H1 (cell line): ENCODE measurements at regions not wholly inside any gene's neighbourhood (a gene's known extent, or its start where the extent isn't known, plus 50 kb on each side); places are given as distances from the start of the nearest gene placed in this dataset.

ENCODE experiments used
- CTCF ChIA-PET: fragments of 300-600 bp; sonication (Branson Sonifier 250); formaldehyde crosslinking; loops from one replicate; lab custom pipeline; 2021; ENCODE audit not compliant: partially characterized antibody; lab: Charles Lee
- POLR2A ChIA-PET: fragments of 300-600 bp; sonication (Branson Sonifier 250); formaldehyde crosslinking; loops from one replicate; lab custom pipeline; 2021; ENCODE audit warnings: inconsistent platforms; ENCODE audit not compliant: partially characterized antibody; lab: Charles Lee
- DNase-seq, 2 experiments: peaks; one replicate each; pipeline versions ENCODE4 v3.0.0 to v3.0.0-alpha.2; 2010 to 2022; ENCODE audit warnings: low spot score in 2 of 2, low read depth in 1 of 2, mixed read lengths in 1 of 2
- FAIRE-seq: peaks from 2 replicates; lab custom pipeline; 2011; peaks lifted over from hg19 to GRCh38; lab: Jason Lieb, UNC
- H2AFZ ChIP-seq: 2 replicates; pipeline ENCODE4 v1.8.1; 2012; ENCODE audit warnings: low read length, inconsistent platforms
- H2AK5ac ChIP-seq: 2 replicates; pipeline ENCODE4 v1.6.1; 2013; ENCODE audit warnings: low read depth, low read length
- H2BK120ac ChIP-seq: replicated peaks from 2 replicates; pipeline ENCODE3; 2013; ENCODE audit warnings: low read depth, low read length, inconsistent platforms
- H2BK12ac ChIP-seq: 2 replicates; pipeline ENCODE4 v1.6.1; 2013; ENCODE audit warnings: low read depth, low read length
- H2BK15ac ChIP-seq: 2 replicates; pipeline ENCODE4 v1.6.1; 2013; ENCODE audit warnings: low read length
- H2BK20ac ChIP-seq: 2 replicates; pipeline ENCODE4 v1.6.1; 2013; ENCODE audit warnings: low read length
- H2BK5ac ChIP-seq: 2 replicates; pipeline ENCODE4 v1.6.1; 2013; ENCODE audit warnings: low read depth, low read length
- H3K14ac ChIP-seq: 2 replicates; pipeline ENCODE4 v1.6.1; 2013; ENCODE audit warnings: inconsistent platforms; ENCODE audit not compliant: insufficient read length
- H3K18ac ChIP-seq: 2 replicates; pipeline ENCODE4 v1.6.1; 2013; ENCODE audit warnings: low read length; ENCODE audit errors: extremely low read depth
- H3K23ac ChIP-seq: 2 replicates; pipeline ENCODE4 v1.6.1; 2013; ENCODE audit warnings: inconsistent platforms; ENCODE audit not compliant: insufficient read length
- H3K23me2 ChIP-seq: 2 replicates; pipeline ENCODE4 v1.6.1; 2013; ENCODE audit warnings: low read depth, low read length
- H3K27ac ChIP-seq: 2 replicates; pipeline ENCODE4 v1.6.1; 2011; ENCODE audit warnings: low read depth, low read length, inconsistent platforms
- H3K27me3 ChIP-seq, 4 experiments: replicated peaks in 1 of 4; 1 replicate in 1 of 4; 2 replicates in 3 of 4; pipeline versions ENCODE4 v1.6.1 to v1.8.1; 2011 to 2013; ENCODE audit warnings: low read length in 3 of 4, mild to moderate bottlenecking in 3 of 4, inconsistent platforms in 2 of 4, mixed read lengths in 2 of 4, moderate library complexity in 1 of 4; ENCODE audit not compliant: control insufficient read depth in 3 of 4, insufficient read depth in 3 of 4; ENCODE audit errors: extremely low read depth in 1 of 4
- H3K36me3 ChIP-seq, 4 experiments: 2 replicates each; pipeline versions ENCODE4 v1.6.1 to v1.8.1; 2011 to 2013; ENCODE audit warnings: mild to moderate bottlenecking in 4 of 4, low read length in 3 of 4, moderate library complexity in 2 of 4, control low read depth in 1 of 4, inconsistent platforms in 1 of 4; ENCODE audit not compliant: insufficient read depth in 4 of 4, control insufficient read depth in 2 of 4
- H3K4ac ChIP-seq: replicated peaks from 2 replicates; pipeline ENCODE3; 2013; ENCODE audit warnings: low read length, low read depth, mixed read lengths, inconsistent platforms; ENCODE audit not compliant: insufficient read length
- H3K4me1 ChIP-seq, 4 experiments: replicated peaks in 1 of 4; 1 replicate in 1 of 4; 2 replicates in 3 of 4; pipeline versions ENCODE4 v1.6.1 to v1.8.1; 2011 to 2013; ENCODE audit warnings: low read length in 3 of 4, inconsistent platforms in 2 of 4, mixed read lengths in 1 of 4; ENCODE audit not compliant: insufficient read depth in 4 of 4, control insufficient read depth in 3 of 4
- H3K4me2 ChIP-seq, 2 experiments: 2 replicates each; pipeline versions ENCODE4 v1.6.1 to v1.8.1; 2011 to 2013; ENCODE audit warnings: low read depth in 2 of 2, low read length in 2 of 2, control low read depth in 1 of 2, inconsistent platforms in 1 of 2, mild to moderate bottlenecking in 1 of 2; ENCODE audit not compliant: insufficient read depth in 1 of 2
- H3K4me3 ChIP-seq, 4 experiments: fragments of 200-600, 300-600 bp in 1 of 4; sonication (generic), shearing (Covaris generic), sonication (Bioruptor Twin) in 1 of 4; 2 replicates each; pipeline versions ENCODE4 v1.5.1 to v1.8.1; 2011 to 2016; ENCODE audit warnings: low read length in 4 of 4, low read depth in 3 of 4, control low read depth in 2 of 4, inconsistent platforms in 2 of 4, mild to moderate bottlenecking in 2 of 4, mixed read lengths in 1 of 4, moderate library complexity in 1 of 4; ENCODE audit not compliant: insufficient read depth in 2 of 4; ENCODE audit errors: extremely low read depth in 1 of 4
- H3K56ac ChIP-seq: replicated peaks from 2 replicates; pipeline ENCODE3; 2013; ENCODE audit warnings: low read depth, mild to moderate bottlenecking, mixed read lengths, low read length, inconsistent platforms; ENCODE audit not compliant: insufficient read length
- H3K79me1 ChIP-seq: 2 replicates; pipeline ENCODE4 v1.6.1; 2013; ENCODE audit warnings: low read depth, low read length, control low read depth
- H3K79me2 ChIP-seq, 2 experiments: 2 replicates each; pipeline versions ENCODE4 v1.6.1 to v1.8.1; 2012 to 2013; ENCODE audit warnings: low read length in 2 of 2, mild to moderate bottlenecking in 2 of 2, inconsistent platforms in 1 of 2; ENCODE audit not compliant: insufficient read depth in 2 of 2, control insufficient read depth in 1 of 2
- H3K9ac ChIP-seq, 4 experiments: replicated peaks in 1 of 4; 1 replicate in 1 of 4; 2 replicates in 3 of 4; pipeline versions ENCODE4 v1.6.1 to v1.8.1; 2011 to 2013; ENCODE audit warnings: low read depth in 3 of 4, low read length in 3 of 4, control low read depth in 2 of 4, mild to moderate bottlenecking in 2 of 4, moderate library complexity in 2 of 4, inconsistent platforms in 1 of 4; ENCODE audit errors: extremely low read depth in 1 of 4
- H3K9me3 ChIP-seq, 2 experiments: 2 replicates each; pipeline versions ENCODE4 v1.6.1 to v1.8.1; 2012 to 2013; ENCODE audit warnings: mild to moderate bottlenecking in 2 of 2, moderate library complexity in 2 of 2, control low read depth in 1 of 2, inconsistent platforms in 1 of 2, low read depth in 1 of 2, low read length in 1 of 2, mixed read lengths in 1 of 2; ENCODE audit not compliant: insufficient read depth in 2 of 2
- H4K20me1 ChIP-seq, 2 experiments: replicated peaks in 1 of 2; 2 replicates each; pipeline versions ENCODE3 to v1.8.1; 2011 to 2013; ENCODE audit warnings: inconsistent platforms in 2 of 2, low read length in 2 of 2, mild to moderate bottlenecking in 1 of 2; ENCODE audit not compliant: insufficient read depth in 2 of 2, control insufficient read depth in 1 of 2
- H4K5ac ChIP-seq: 2 replicates; pipeline ENCODE4 v1.6.1; 2013; ENCODE audit warnings: low read length, low read depth, mixed read lengths, inconsistent platforms; ENCODE audit not compliant: insufficient read length
- H4K8ac ChIP-seq: 2 replicates; pipeline ENCODE4 v1.8.0; 2013; ENCODE audit warnings: mild to moderate bottlenecking, moderate library complexity, low read length, inconsistent platforms; ENCODE audit not compliant: insufficient read depth; ENCODE audit errors: extremely low read depth
- H4K91ac ChIP-seq: replicated peaks from 2 replicates; pipeline ENCODE3; 2013; ENCODE audit warnings: low read length, mixed read lengths, inconsistent platforms; ENCODE audit not compliant: insufficient read length
- CBX8 ChIP-seq: fragments of 300-800, 300-1000 bp; sonication (generic); IDR thresholded peaks from 2 replicates; pipeline ENCODE4 v1.7.1; 2016; ENCODE audit warnings: low read depth, low read length, borderline replicate concordance
- FOSL1 ChIP-seq: IDR thresholded peaks from 2 replicates; pipeline ENCODE4 v1.6.1; 2011; ENCODE audit warnings: mild to moderate bottlenecking, low read depth, low read length, moderate library complexity; ENCODE audit not compliant: insufficient read depth
- MAX ChIP-seq: IDR thresholded peaks from 2 replicates; pipeline ENCODE4 v1.6.1; 2012; ENCODE audit warnings: inconsistent platforms
- NANOG ChIP-seq: IDR thresholded peaks from 2 replicates; pipeline ENCODE4 v1.6.1; 2011; ENCODE audit warnings: low read length, low read depth, mild to moderate bottlenecking, inconsistent platforms; ENCODE audit not compliant: insufficient read depth, poor library complexity, severe bottlenecking
- POU5F1 ChIP-seq: IDR thresholded peaks from 2 replicates; pipeline ENCODE4 v1.6.1; 2011; ENCODE audit warnings: low read depth, mild to moderate bottlenecking, low read length, moderate library complexity
- RNF2 ChIP-seq: fragments of 200-900, 300-1000 bp; sonication (generic); IDR thresholded peaks from 2 replicates; pipeline ENCODE4 v1.7.1; 2016; ENCODE audit warnings: borderline replicate concordance, low read depth, mild to moderate bottlenecking, antibody characterized with exemption, low read length; ENCODE audit not compliant: poor library complexity, severe bottlenecking; ENCODE audit errors: missing control alignments
- SIX5 ChIP-seq: IDR thresholded peaks from 2 replicates; pipeline ENCODE4 v1.6.1; 2011; ENCODE audit warnings: mild to moderate bottlenecking, low read depth, low read length
- TCF12 ChIP-seq: IDR thresholded peaks from 2 replicates; pipeline ENCODE4 v1.6.1; 2011; ENCODE audit warnings: low read depth, mild to moderate bottlenecking, low read length
- WGBS, 2 experiments: shearing (Covaris generic) in 1 of 2; methylation state at CpG; one replicate each; pipeline versions ENCODE4 v1.1.6 to v1.1.7; 2013 to 2015; ENCODE audit warnings: low lambda C conversion rate in 2 of 2, mixed read lengths in 2 of 2, inconsistent platforms in 1 of 2, low coverage in 1 of 2, missing lambda C conversion rate in 1 of 2; ENCODE audit not compliant: insufficient replicate concordance in 2 of 2, insufficient coverage in 1 of 2, insufficient read length in 1 of 2; ENCODE audit errors: extremely low coverage in 1 of 2, missing lambda C conversion rate in 1 of 2; 5-methylcytosine and 5-hydroxymethylcytosine counted together
- TF ChIP-seq, protein P1 (sequence below): IDR thresholded peaks from 2 replicates; pipeline ENCODE4 v1.6.1; 2012; ENCODE audit warnings: inconsistent platforms
- TF ChIP-seq, protein P2 (sequence below), 3 experiments: IDR thresholded peaks; 1 replicate in 2 of 3; 2 replicates in 1 of 3; pipeline versions ENCODE4 v1.5.1 to v1.6.1; 2011; ENCODE audit warnings: low read length in 3 of 3, mild to moderate bottlenecking in 3 of 3, inconsistent platforms in 2 of 3, low read depth in 1 of 3, moderate library complexity in 1 of 3; ENCODE audit not compliant: insufficient read depth in 1 of 3; ENCODE audit errors: control extremely low read depth in 1 of 3

DNA sequence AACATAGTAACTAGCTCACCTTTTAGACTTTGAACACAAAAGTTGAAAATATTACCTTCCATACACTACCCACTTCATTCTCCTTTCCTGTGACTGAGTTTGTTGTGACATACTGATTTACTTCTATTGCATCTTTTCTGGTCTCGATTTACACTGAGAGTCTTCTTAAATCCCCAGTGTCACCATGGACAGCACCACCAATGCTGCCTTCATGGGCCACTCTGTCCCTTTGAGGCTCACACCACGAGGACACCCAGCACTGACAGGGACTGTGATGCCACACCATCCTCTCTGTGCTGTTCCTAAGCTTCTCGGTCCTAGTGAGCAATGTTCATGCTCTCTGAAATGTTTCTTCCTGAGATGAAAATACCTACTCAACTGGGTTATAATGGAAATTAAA lies 337.1 kb upstream of the IRAK1BP1 start:
- ChIA-PET POLR2A (no interaction called here), CTCF (interaction anchor here (1.8 to 3.0 kb wide), 2 partner anchors 13 to 16 kb away, joined by 5 to 9 read pairs; no protein-coding TSS in a partner anchor)
- no peak for DNase-seq
- Histone ChIP-seq H3K79me2 (no peaks in the 10 kb centered on the region), H3K9me3 (no peaks in the 10 kb centered on the region), H3K23me2 (no peaks in the 10 kb centered on the region), H3K27ac (no peak overlapping the region), H2BK20ac (no peak overlapping the region), H3K23ac (no peak overlapping the region), H3K18ac (no peak overlapping the region), H3K4me1 (no peaks in the 10 kb centered on the region), H2BK12ac (no peak overlapping the region), H3K14ac (no peak overlapping the region), H3K56ac (no peak overlapping the region), H3K27me3 (no peaks in the 10 kb centered on the region), H2AFZ (no peak overlapping the region), H3K79me1 (no peaks in the 10 kb centered on the region), H4K5ac (no peak overlapping the region), H3K4ac (no peak overlapping the region), H3K4me3 (no peak overlapping the region), H4K20me1 (no peaks in the 10 kb centered on the region), H3K4me2 (no peak overlapping the region), H2BK5ac (no peak overlapping the region), H3K9ac (no peak overlapping the region)
- WGBS, 2 experiments, result 76% methylated on average over 3 of the region's 3 CpGs; no CpG with 5 or more reads in 1 of the 2 experiments
- TF ChIP-seq SIX5 (no peak), NANOG (no peak), FOSL1 (no peak), MAX (no peak), TCF12 (no peak), CBX8 (no peak), RNF2 (no peak), POU5F1 (no peak)
- TF ChIP-seq, protein P1, sequence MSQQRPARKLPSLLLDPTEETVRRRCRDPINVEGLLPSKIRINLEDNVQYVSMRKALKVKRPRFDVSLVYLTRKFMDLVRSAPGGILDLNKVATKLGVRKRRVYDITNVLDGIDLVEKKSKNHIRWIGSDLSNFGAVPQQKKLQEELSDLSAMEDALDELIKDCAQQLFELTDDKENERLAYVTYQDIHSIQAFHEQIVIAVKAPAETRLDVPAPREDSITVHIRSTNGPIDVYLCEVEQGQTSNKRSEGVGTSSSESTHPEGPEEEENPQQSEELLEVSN, result no peak
- TF ChIP-seq, protein P2, sequence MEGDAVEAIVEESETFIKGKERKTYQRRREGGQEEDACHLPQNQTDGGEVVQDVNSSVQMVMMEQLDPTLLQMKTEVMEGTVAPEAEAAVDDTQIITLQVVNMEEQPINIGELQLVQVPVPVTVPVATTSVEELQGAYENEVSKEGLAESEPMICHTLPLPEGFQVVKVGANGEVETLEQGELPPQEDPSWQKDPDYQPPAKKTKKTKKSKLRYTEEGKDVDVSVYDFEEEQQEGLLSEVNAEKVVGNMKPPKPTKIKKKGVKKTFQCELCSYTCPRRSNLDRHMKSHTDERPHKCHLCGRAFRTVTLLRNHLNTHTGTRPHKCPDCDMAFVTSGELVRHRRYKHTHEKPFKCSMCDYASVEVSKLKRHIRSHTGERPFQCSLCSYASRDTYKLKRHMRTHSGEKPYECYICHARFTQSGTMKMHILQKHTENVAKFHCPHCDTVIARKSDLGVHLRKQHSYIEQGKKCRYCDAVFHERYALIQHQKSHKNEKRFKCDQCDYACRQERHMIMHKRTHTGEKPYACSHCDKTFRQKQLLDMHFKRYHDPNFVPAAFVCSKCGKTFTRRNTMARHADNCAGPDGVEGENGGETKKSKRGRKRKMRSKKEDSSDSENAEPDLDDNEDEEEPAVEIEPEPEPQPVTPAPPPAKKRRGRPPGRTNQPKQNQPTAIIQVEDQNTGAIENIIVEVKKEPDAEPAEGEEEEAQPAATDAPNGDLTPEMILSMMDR (IDR thresholded peaks at IDR 0.05; ENCODE audit: control extremely low read depth in 1 of 3, insufficient read depth in 1 of 3, low read depth in 1 of 3, low read length in 3 of 3), result no peak
- TF ChIP-seq, all 59 proteins: peak for 0
- H4K8ac ChIP-seq, result no peak overlapping the region
- H3K36me3 ChIP-seq, result no peaks in the 10 kb centered on the region
- H2AK5ac ChIP-seq, result no peak overlapping the region
- H4K91ac ChIP-seq, result no peak overlapping the region
- no peak overlapping the region for H2BK15ac ChIP-seq
- peak; percentile 48 for FAIRE-seq
- no peak overlapping the region for H2BK120ac ChIP-seq
